HepG2 (cell line): ENCODE measurements at regions not wholly inside any gene's neighbourhood (a gene's known extent, or its start where the extent isn't known, plus 50 kb on each side); places are given as distances from the start of the nearest gene placed in this dataset.

Source experiments
- ATAC-seq: fragments of 200-7000 bp; cut with Tn5 transposase; 3 replicates; pipeline ENCODE4 v1.9.1; 2020; ENCODE audit warnings: mild to moderate bottlenecking, moderate library complexity
- BruUV-seq: library from RNA; stranded (reverse); fragments of 400-500 nt; replicated peaks from 2 replicates; lab custom pipeline; 2021; lab: Mats Ljungman, UMichigan
- CTCF ChIA-PET: fragments of 300-600 bp; formaldehyde crosslinking; extraction: SDS; loops from one replicate; lab custom pipeline; 2021; ENCODE audit warnings: low total read pairs, inconsistent platforms, low intra/inter-chr PET ratio; lab: Yijun Ruan, JAX
- POLR2A ChIA-PET: fragments of 350-600 bp; sonication (Branson Sonifier 250); formaldehyde crosslinking; loops from one replicate; lab custom pipeline; 2020; ENCODE audit warnings: antibody characterized with exemption, inconsistent platforms; lab: Yijun Ruan, JAX
- DNase-seq: peaks from one replicate; pipeline ENCODE4 v3.0.0-alpha.2; 2015; ENCODE audit warnings: low spot score
- FAIRE-seq: peaks from 3 replicates; lab custom pipeline; 2011; peaks lifted over from hg19 to GRCh38; lab: Jason Lieb, UNC
- H2AFZ ChIP-seq: one replicate; pipeline ENCODE4 v1.6.1; 2011; ENCODE audit warnings: low read length, inconsistent platforms
- H3K27ac ChIP-seq: fragments of 300-600 bp; 3 replicates; pipeline ENCODE4 v1.8.0; 2011; ENCODE audit warnings: mixed run types, mild to moderate bottlenecking, mixed read lengths, low read length, inconsistent platforms; ENCODE audit not compliant: insufficient read depth; ENCODE audit errors: extremely low read length
- H3K27me3 ChIP-seq, 2 experiments: fragments of 200-600 bp in 1 of 2; 2 replicates in 1 of 2; 3 replicates in 1 of 2; pipeline versions ENCODE4 v1.6.0 to v1.8.0; 2011; ENCODE audit warnings: low read length in 2 of 2, mild to moderate bottlenecking in 2 of 2, moderate library complexity in 2 of 2, inconsistent platforms in 1 of 2; ENCODE audit not compliant: insufficient read depth in 2 of 2, control insufficient read depth in 1 of 2
- H3K36me3 ChIP-seq, 2 experiments: fragments of 200-600 bp in 1 of 2; replicated peaks in 1 of 2; 2 replicates in 1 of 2; 3 replicates in 1 of 2; pipeline versions ENCODE4 v1.5.1 to v1.8.0; 2011; ENCODE audit warnings: low read length in 2 of 2, inconsistent platforms in 1 of 2; ENCODE audit not compliant: insufficient read depth in 2 of 2, control insufficient read depth in 1 of 2
- H3K4me1 ChIP-seq: 2 replicates; pipeline ENCODE4 v1.5.1; 2012; ENCODE audit warnings: low read length, inconsistent platforms; ENCODE audit not compliant: insufficient read depth
- H3K4me2 ChIP-seq: 2 replicates; pipeline ENCODE4 v1.6.0; 2011; ENCODE audit warnings: low read depth, low read length, inconsistent platforms
- H3K4me3 ChIP-seq, 3 experiments: fragments of 200-600 bp in 1 of 3; sonication (generic), shearing (Covaris generic) in 1 of 3; replicated peaks in 1 of 3; 2 replicates each; pipeline ENCODE4 v1.5.1; 2011 to 2016; ENCODE audit warnings: low read length in 3 of 3, inconsistent platforms in 2 of 3, low read depth in 2 of 3, mild to moderate bottlenecking in 2 of 3, control low read depth in 1 of 3, mixed read lengths in 1 of 3; ENCODE audit not compliant: insufficient read depth in 1 of 3
- H3K79me2 ChIP-seq: one replicate; pipeline ENCODE4 v1.6.1; 2011; ENCODE audit warnings: low read length, inconsistent platforms; ENCODE audit not compliant: insufficient read depth
- H3K9ac ChIP-seq: 2 replicates; pipeline ENCODE4 v1.6.0; 2011; ENCODE audit warnings: mild to moderate bottlenecking, low read depth, low read length, inconsistent platforms; ENCODE audit not compliant: insufficient read depth
- H3K9me3 ChIP-seq: 2 replicates; pipeline ENCODE4 v1.5.1; 2012; ENCODE audit warnings: mild to moderate bottlenecking, low read length
- H4K20me1 ChIP-seq: 2 replicates; pipeline ENCODE4 v1.6.0; 2011; ENCODE audit warnings: inconsistent platforms, mild to moderate bottlenecking, low read length, moderate library complexity; ENCODE audit not compliant: insufficient read depth
- BCL3 ChIP-seq: sonication (generic); formaldehyde crosslinking; IDR thresholded peaks from 2 replicates; pipeline ENCODE4 v1.5.1; 2020; ENCODE audit warnings: mild to moderate bottlenecking, missing genetic modification reagents, moderate library complexity
- CREM ChIP-seq, 2 experiments: sonication (generic) in 1 of 2; formaldehyde crosslinking in 1 of 2; IDR thresholded peaks; 2 replicates each; pipeline versions ENCODE4 v1.4.0 to v1.6.1; 2016 to 2020; ENCODE audit warnings: antibody characterized with exemption in 1 of 2, mild to moderate bottlenecking in 1 of 2, missing genetic modification reagents in 1 of 2
- DMAP1 ChIP-seq: IDR thresholded peaks from 2 replicates; pipeline ENCODE4 v1.6.1; 2016
- FUBP1 ChIP-seq: sonication (generic); formaldehyde crosslinking; IDR thresholded peaks from 2 replicates; pipeline ENCODE4 v1.5.1; 2020; ENCODE audit warnings: missing genetic modification reagents, mild to moderate bottlenecking, borderline replicate concordance
- IRF1 ChIP-seq: sonication (generic); formaldehyde crosslinking; IDR thresholded peaks from 2 replicates; pipeline ENCODE4 v1.4.0; 2020; ENCODE audit warnings: low read depth, mild to moderate bottlenecking, missing genetic modification reagents
- MED1 ChIP-seq: sonication (generic); formaldehyde crosslinking; IDR thresholded peaks from 2 replicates; pipeline ENCODE4 v1.4.0; 2020; ENCODE audit warnings: missing genetic modification reagents
- POLR2AphosphoS2 ChIP-seq: IDR thresholded peaks from 2 replicates; pipeline ENCODE4 v1.6.1; 2011; ENCODE audit warnings: low read depth, low read length, improper control_type of control experiment
- PPARG ChIP-seq: conservative IDR thresholded peaks from 2 replicates; pipeline ENCODE4 v1.6.1; 2016; ENCODE audit warnings: missing biosample characterization, missing genetic modification reagents
- REXO4 ChIP-seq: sonication (generic); formaldehyde crosslinking; IDR thresholded peaks from 2 replicates; pipeline ENCODE4 v1.8.0; 2022; ENCODE audit warnings: missing genetic modification reagents, mild to moderate bottlenecking, borderline replicate concordance
- SOX6 ChIP-seq, 2 experiments: fragments of 450-650 bp in 1 of 2; sonication (generic) in 1 of 2; formaldehyde crosslinking in 1 of 2; IDR thresholded peaks; 2 replicates each; pipeline versions ENCODE4 v1.4.0 to v1.6.1; 2017 to 2020; ENCODE audit warnings: antibody characterized with exemption in 1 of 2, mild to moderate bottlenecking in 1 of 2, missing genetic modification reagents in 1 of 2
- U2AF1 ChIP-seq: fragments of 200-400 bp; formaldehyde crosslinking; optimal IDR thresholded peaks from 2 replicates; pipeline ENCODE3; 2017; ENCODE audit warnings: mild to moderate bottlenecking, low read depth, low read length
- ZNF235 ChIP-seq: sonication (generic); formaldehyde crosslinking; IDR thresholded peaks from 2 replicates; pipeline ENCODE4 v1.8.1; 2023; ENCODE audit warnings: mild to moderate bottlenecking, missing genetic modification reagents, borderline replicate concordance
- ZNF274 ChIP-seq: sonication (generic); formaldehyde crosslinking; IDR thresholded peaks from 2 replicates; pipeline ENCODE4 v1.5.1; 2020; ENCODE audit warnings: mild to moderate bottlenecking, missing genetic modification reagents
- ZNF414 ChIP-seq: sonication (generic); formaldehyde crosslinking; IDR thresholded peaks from 2 replicates; pipeline ENCODE4 v1.5.0; 2020; ENCODE audit warnings: missing genetic modification reagents
- ZNF530 ChIP-seq: sonication (generic); formaldehyde crosslinking; IDR thresholded peaks from 2 replicates; pipeline ENCODE4 v1.5.0; 2020; ENCODE audit warnings: low read depth, mild to moderate bottlenecking, missing genetic modification reagents
- WGBS: methylation state at CpG from one replicate; pipeline ENCODE4 v1.1.6; 2017; ENCODE audit warnings: low lambda C conversion rate; 5-methylcytosine and 5-hydroxymethylcytosine counted together
- in situ Hi-C: cut with HindIII; loops from 2 replicates; pipeline ENCODE4 v1.10.0; 2017; ENCODE audit warnings: low pct_unique_long_range_greater_than_20kb; ENCODE audit not compliant: extremely low pct_ligation_motif_present
- intact Hi-C: fragments of 100-400 bp; cut with micrococcal nuclease; formaldehyde crosslinking; loops from one replicate; pipeline ENCODE4 v1.10.0; 2022; ENCODE audit not compliant: unreplicated experiment

GRCh38 chr10:3435671-3436070, 263.1 kb upstream of the PITRM1 start:
- ChIA-PET POLR2A (no interaction called here), CTCF (no interaction called here)
- peaks cover 17% of the 10 kb centered on the region for H3K9me3 ChIP-seq
- H2AFZ ChIP-seq: no peak overlapping the region
- no peak overlapping the region for H3K4me3 ChIP-seq
- no peaks in the 10 kb centered on the region for H3K36me3 ChIP-seq
- TF ChIP-seq REXO4: no peak
- TF ChIP-seq FUBP1 (CRISPR knock-in tag): no peak
- TF ChIP-seq ZNF530 (CRISPR knock-in tag): no peak
- TF ChIP-seq CREM (IDR thresholded peaks at IDR 0.05): no peak
- no peak for TF ChIP-seq CREM (CRISPR knock-in tag; IDR thresholded peaks at IDR 0.05)
- TF ChIP-seq IRF1 (CRISPR knock-in tag): no peak
- no peak for TF ChIP-seq DMAP1 (CRISPR knock-in tag)
- no peaks in the 10 kb centered on the region for H4K20me1 ChIP-seq
- ATAC-seq (no peak), FAIRE-seq (no peak), DNase-seq (no peak)
- no peak overlapping the region for H3K27ac ChIP-seq
- WGBS: 4% methylated on average over 4 of the region's 4 CpGs
- in situ Hi-C loops: no loop called here
- H3K9ac ChIP-seq: no peak overlapping the region
- intact Hi-C loops: no loop called here
- no peak overlapping the region for H3K4me2 ChIP-seq
- H3K27me3 ChIP-seq: peaks cover 0 to 1% of the 10 kb centered on the region in 2 experiments; a peak in 1 of 5 replicates
- no peaks in the 10 kb centered on the region for H3K79me2 ChIP-seq
- no TSS peak for BruUV-seq
- no peaks in the 10 kb centered on the region for H3K4me1 ChIP-seq

- no peak for ATAC-seq
- POLR2A ChIA-PET: no interaction called here
- Histone ChIP-seq H3K27me3 (no peaks in the 10 kb centered on the region; a peak in 1 of 5 replicates), H3K27ac (no peak overlapping the region), H3K36me3 (no peaks in the 10 kb centered on the region), H3K4me2 (no peak overlapping the region), H3K4me3 (no peak overlapping the region), H2AFZ (no peak overlapping the region), H3K9me3 (peaks cover 5% of the 10 kb centered on the region)
- WGBS: 19% methylated on average over 6 of the region's 6 CpGs
- no TSS peak for BruUV-seq
- TF ChIP-seq BCL3 (CRISPR knock-in tag) (no peak), POLR2AphosphoS2 (no peak), MED1 (no peak), PPARG (CRISPR knock-in tag) (no peak), SOX6 (IDR thresholded peaks at IDR 0.05) (no peak), SOX6 (CRISPR knock-in tag; IDR thresholded peaks at IDR 0.05) (no peak), ZNF235 (no peak), ZNF274 (no peak), ZNF414 (no peak), U2AF1 (no peak)
- TF ChIP-seq, all 625 proteins: peak for 0
- in situ Hi-C loops: no loop called here
- intact Hi-C loops: no loop called here
- H3K79me2 ChIP-seq: no peaks in the 10 kb centered on the region
- H4K20me1 ChIP-seq: no peaks in the 10 kb centered on the region
- H3K9ac ChIP-seq: no peak overlapping the region
- CTCF ChIA-PET: no interaction called here
- H3K4me1 ChIP-seq: no peaks in the 10 kb centered on the region
- DNase-seq (no peak), FAIRE-seq (no peak)
These were observed 261.4 kb upstream of the PITRM1 start for GRCh38 chr10:3433988-3434387.
